ENCODE measurements at regions not wholly inside any gene's neighbourhood (a gene's known extent, or its start where the extent isn't known, plus 50 kb on each side); places are given as distances from the start of the nearest gene placed in this dataset.

GRCh38 chr11:97363331-97363730 lies 973.5 kb downstream of the JRKL start:
- TF ChIP-seq, protein P1, sequence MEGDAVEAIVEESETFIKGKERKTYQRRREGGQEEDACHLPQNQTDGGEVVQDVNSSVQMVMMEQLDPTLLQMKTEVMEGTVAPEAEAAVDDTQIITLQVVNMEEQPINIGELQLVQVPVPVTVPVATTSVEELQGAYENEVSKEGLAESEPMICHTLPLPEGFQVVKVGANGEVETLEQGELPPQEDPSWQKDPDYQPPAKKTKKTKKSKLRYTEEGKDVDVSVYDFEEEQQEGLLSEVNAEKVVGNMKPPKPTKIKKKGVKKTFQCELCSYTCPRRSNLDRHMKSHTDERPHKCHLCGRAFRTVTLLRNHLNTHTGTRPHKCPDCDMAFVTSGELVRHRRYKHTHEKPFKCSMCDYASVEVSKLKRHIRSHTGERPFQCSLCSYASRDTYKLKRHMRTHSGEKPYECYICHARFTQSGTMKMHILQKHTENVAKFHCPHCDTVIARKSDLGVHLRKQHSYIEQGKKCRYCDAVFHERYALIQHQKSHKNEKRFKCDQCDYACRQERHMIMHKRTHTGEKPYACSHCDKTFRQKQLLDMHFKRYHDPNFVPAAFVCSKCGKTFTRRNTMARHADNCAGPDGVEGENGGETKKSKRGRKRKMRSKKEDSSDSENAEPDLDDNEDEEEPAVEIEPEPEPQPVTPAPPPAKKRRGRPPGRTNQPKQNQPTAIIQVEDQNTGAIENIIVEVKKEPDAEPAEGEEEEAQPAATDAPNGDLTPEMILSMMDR (conservative IDR thresholded peaks at IDR 0.05; ENCODE audit: low read depth, low read length) = no peak
- no peak for TF ChIP-seq EZH2 (IDR thresholded peaks at IDR 0.05; ENCODE audit: low read length, unreplicated experiment)
